DOHH2 (cell line): ENCODE measurements at regions not wholly inside any gene's neighbourhood (a gene's known extent, or its start where the extent isn't known, plus 50 kb on each side); places are given as distances from the start of the nearest gene placed in this dataset.

ENCODE experiments used
- CTCF ChIP-seq: fragments of 200-600 bp; sonication (generic); IDR thresholded peaks from one replicate; pipeline ENCODE4 v1.5.1; 2014; ENCODE audit warnings: antibody characterized with exemption, mild to moderate bottlenecking, low read depth, low read length; ENCODE audit not compliant: poor library complexity, severe bottlenecking
- EZH2phosphoT487 ChIP-seq: fragments of 200-600 bp; sonication (generic); IDR thresholded peaks from 2 replicates; pipeline ENCODE4 v1.6.1; 2017; ENCODE audit warnings: borderline replicate concordance, mild to moderate bottlenecking, antibody characterized with exemption, low read length, moderate library complexity, mixed read lengths

DNA sequence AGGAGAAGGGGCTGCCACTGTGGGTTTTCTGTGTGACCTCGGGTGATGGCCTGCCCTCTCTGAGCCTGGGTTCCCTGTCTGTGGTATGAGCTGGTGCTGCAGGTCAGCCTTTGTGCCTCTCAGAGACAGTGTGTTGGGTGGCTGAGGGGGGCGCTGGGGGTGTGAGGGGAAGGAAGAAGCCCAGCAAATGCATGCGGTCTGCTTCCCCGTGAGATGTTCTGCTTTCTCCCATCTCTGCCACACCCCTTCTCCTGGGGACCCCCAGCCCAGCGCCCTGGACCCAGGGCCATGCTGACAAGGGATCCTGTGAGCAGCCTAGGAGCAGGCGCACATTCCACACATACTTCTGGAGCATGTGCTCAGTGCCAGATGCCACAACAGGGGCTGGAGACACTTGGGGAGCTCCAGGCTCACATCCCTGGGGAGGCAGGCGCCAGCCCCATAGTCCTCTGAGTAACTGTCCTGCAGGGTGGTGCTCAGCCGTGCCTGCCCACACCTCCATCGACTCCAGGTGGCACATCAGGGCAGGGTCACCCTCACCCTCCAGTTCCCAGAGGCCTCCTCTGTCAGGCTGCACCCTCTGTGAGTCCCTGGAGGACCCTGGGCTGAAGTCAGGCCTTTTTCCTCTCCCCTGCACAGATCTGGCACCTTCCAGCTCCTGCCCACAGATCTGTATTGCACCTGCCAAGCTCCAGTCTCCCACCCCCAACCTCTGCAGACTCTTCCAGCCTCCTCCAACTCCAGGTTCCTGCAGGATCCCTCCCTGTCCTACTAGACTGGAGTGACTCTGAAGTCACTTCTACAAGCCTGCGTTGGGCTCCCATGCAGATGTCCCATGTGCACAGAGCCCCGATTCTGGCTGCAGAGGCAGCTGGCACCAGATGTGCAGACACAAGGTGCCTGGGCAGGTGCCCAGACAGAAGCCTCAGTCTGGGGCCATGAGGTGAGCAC lies 205.6 kb downstream of the KIF26A start:
- no peak for TF ChIP-seq CTCF
- no peak for TF ChIP-seq EZH2phosphoT487
